Liver (tissue), 8 donors: ENCODE measurements at regions not wholly inside any gene's neighbourhood (a gene's known extent, or its start where the extent isn't known, plus 50 kb on each side); places are given as distances from the start of the nearest gene placed in this dataset.

Source experiments
- DNase-seq: peaks from one replicate; pipeline ENCODE4 v3.0.0-alpha.2; 2017; ENCODE audit warnings: low spot score
- H3K27ac ChIP-seq, 2 donors: one replicate each; pipeline ENCODE4 v1.7.0; 2013; ENCODE audit warnings: inconsistent platforms in 2 of 2, low read length in 2 of 2, control low read depth in 1 of 2, low read depth in 1 of 2, mild to moderate bottlenecking in 1 of 2
- H3K27me3 ChIP-seq, 4 donors: one replicate each; pipeline versions ENCODE4 v1.6.1 to v1.7.0; 2013; ENCODE audit warnings: low read length in 3 of 4, inconsistent platforms in 1 of 4, mild to moderate bottlenecking in 1 of 4, moderate library complexity in 1 of 4; ENCODE audit not compliant: control insufficient read depth in 4 of 4, insufficient read depth in 4 of 4
- H3K36me3 ChIP-seq, 4 donors: one replicate each; pipeline versions ENCODE4 v1.6.1 to v1.7.0; 2013; ENCODE audit warnings: low read length in 3 of 4, mild to moderate bottlenecking in 3 of 4, low read depth in 1 of 4, moderate library complexity in 1 of 4; ENCODE audit not compliant: control insufficient read depth in 4 of 4, insufficient read depth in 3 of 4
- H3K4me1 ChIP-seq, 4 donors: one replicate each; pipeline versions ENCODE4 v1.6.1 to v1.7.0; 2013; ENCODE audit warnings: low read length in 3 of 4, mild to moderate bottlenecking in 3 of 4, moderate library complexity in 1 of 4; ENCODE audit not compliant: control insufficient read depth in 4 of 4, insufficient read depth in 4 of 4
- H3K4me3 ChIP-seq, 3 donors: one replicate each; pipeline versions ENCODE4 v1.6.1 to v1.7.0; 2013; ENCODE audit warnings: low read length in 3 of 3, control low read depth in 1 of 3, low read depth in 1 of 3, mild to moderate bottlenecking in 1 of 3
- H3K9ac ChIP-seq, 2 donors: one replicate each; pipeline ENCODE4 v1.7.0; 2013; ENCODE audit warnings: low read length in 2 of 2, mild to moderate bottlenecking in 2 of 2, moderate library complexity in 2 of 2, control low read depth in 1 of 2, low read depth in 1 of 2
- H3K9me3 ChIP-seq, 4 donors: one replicate each; pipeline versions ENCODE4 v1.6.1 to v1.7.0; 2013; ENCODE audit warnings: low read length in 3 of 4; ENCODE audit not compliant: control insufficient read depth in 4 of 4
- EGR1 ChIP-seq, 2 donors: IDR thresholded peaks; 2 replicates each; pipeline ENCODE4 v1.6.1; 2016 to 2018; ENCODE audit warnings: antibody characterized with exemption in 2 of 2, low read depth in 2 of 2
- FOXA1 ChIP-seq: IDR thresholded peaks from 2 replicates; pipeline ENCODE4 v1.6.1; 2016; ENCODE audit warnings: antibody characterized with exemption
- FOXA2 ChIP-seq: IDR thresholded peaks from 2 replicates; pipeline ENCODE4 v1.6.1; 2016; ENCODE audit warnings: antibody characterized with exemption
- GABPA ChIP-seq, 2 donors: IDR thresholded peaks in 1 of 2; conservative IDR thresholded peaks in 1 of 2; 2 replicates each; pipeline ENCODE4 v1.6.1; 2016; ENCODE audit warnings: antibody characterized with exemption in 2 of 2, mild to moderate bottlenecking in 1 of 2, moderate library complexity in 1 of 2
- HNF4A ChIP-seq, 2 donors: conservative IDR thresholded peaks; 2 replicates each; pipeline ENCODE4 v1.6.1; 2016; ENCODE audit warnings: antibody characterized with exemption in 2 of 2, mild to moderate bottlenecking in 2 of 2
- HNF4G ChIP-seq: IDR thresholded peaks from 2 replicates; pipeline ENCODE4 v1.6.1; 2016; ENCODE audit warnings: antibody characterized with exemption
- JUND ChIP-seq, 2 donors: IDR thresholded peaks; 2 replicates each; pipeline ENCODE4 v1.6.1; 2016; ENCODE audit warnings: antibody characterized with exemption in 2 of 2
- NR2F2 ChIP-seq: IDR thresholded peaks from 2 replicates; pipeline ENCODE4 v1.6.1; 2016; ENCODE audit warnings: antibody characterized with exemption
- RAD21 ChIP-seq, 2 donors: IDR thresholded peaks; 2 replicates each; pipeline ENCODE4 v1.6.1; 2016; ENCODE audit warnings: antibody characterized with exemption in 2 of 2, mild to moderate bottlenecking in 2 of 2
- RXRA ChIP-seq, 2 donors: IDR thresholded peaks; 2 replicates each; pipeline ENCODE4 v1.6.1; 2017 to 2018; ENCODE audit warnings: antibody characterized with exemption in 2 of 2, mild to moderate bottlenecking in 1 of 2
- SP1 ChIP-seq: IDR thresholded peaks from 2 replicates; pipeline ENCODE4 v1.6.1; 2018; ENCODE audit warnings: antibody characterized with exemption, mild to moderate bottlenecking
- TAF1 ChIP-seq: conservative IDR thresholded peaks from 2 replicates; pipeline ENCODE4 v1.6.1; 2016; ENCODE audit warnings: antibody characterized with exemption, mild to moderate bottlenecking
- YY1 ChIP-seq: IDR thresholded peaks from 2 replicates; pipeline ENCODE4 v1.6.1; 2016; ENCODE audit warnings: antibody characterized with exemption, mild to moderate bottlenecking
- WGBS: extraction: QIAGEN DNeasy Blood & Tissue Kit; methylation state at CpG from one replicate; pipeline ENCODE4 v1.1.7; 2013; 5-methylcytosine and 5-hydroxymethylcytosine counted together
- TF ChIP-seq, protein P1 (sequence below): fragments of 150-350 bp; IDR thresholded peaks from 2 replicates; pipeline ENCODE4 v1.5.1; 2017; ENCODE audit warnings: improper control_type of control experiment, low read depth, low read length; ENCODE audit not compliant: missing input control
- TF ChIP-seq, protein P2 (sequence below): IDR thresholded peaks from 2 replicates; pipeline ENCODE4 v1.6.1; 2016; ENCODE audit warnings: antibody characterized with exemption
- TF ChIP-seq, protein P3 (sequence below): IDR thresholded peaks from 2 replicates; pipeline ENCODE4 v1.6.1; 2016; ENCODE audit warnings: antibody characterized with exemption
- TF ChIP-seq, protein P4 (sequence below): IDR thresholded peaks from 2 replicates; pipeline ENCODE4 v1.6.1; 2016; ENCODE audit warnings: antibody characterized with exemption
- TF ChIP-seq, protein P5 (sequence below): IDR thresholded peaks from 2 replicates; pipeline ENCODE4 v1.6.1; 2016; ENCODE audit warnings: antibody characterized with exemption, mild to moderate bottlenecking
- donor health status: healthy.
- donor health status: healthy.
- donor health status: healthy.
- donor health status: healthy.
- donor health status: healthy.

DNA sequence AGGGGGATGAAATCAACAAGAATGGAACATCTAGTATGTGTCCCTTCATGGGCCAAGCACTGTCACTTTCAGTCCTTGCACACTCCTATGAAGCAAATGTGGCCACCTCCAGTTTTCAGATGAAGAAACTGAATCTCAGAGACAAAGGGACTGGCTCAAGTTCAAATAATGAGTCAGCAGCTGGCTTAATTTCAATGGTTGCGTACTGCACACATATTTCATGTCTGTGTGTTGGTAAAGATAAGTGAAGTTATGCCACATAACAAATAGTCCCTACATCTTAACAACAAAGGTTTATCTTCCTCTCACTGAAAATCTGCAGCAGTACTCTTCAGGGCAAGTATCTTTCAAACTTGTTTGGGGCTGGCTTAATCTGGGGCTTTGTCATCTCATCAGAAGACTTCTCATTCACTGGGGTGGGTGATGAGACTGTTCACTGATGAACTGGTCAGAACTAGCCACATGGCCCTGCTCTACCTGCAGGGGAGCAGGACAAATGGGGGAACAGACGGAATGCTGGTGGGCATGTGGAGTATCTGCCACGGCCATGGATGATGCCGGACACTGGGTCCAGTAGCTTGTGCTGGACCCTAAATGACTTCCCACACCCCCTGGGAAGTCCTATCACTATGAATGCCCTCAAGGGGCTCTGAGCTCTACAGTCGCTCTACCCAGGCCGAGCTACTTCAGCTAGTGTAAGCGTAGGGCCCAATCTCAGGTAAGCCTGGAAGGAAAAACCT, 263.2 kb downstream of the CYP26B1 start:
- H3K27ac ChIP-seq, result no peak overlapping the region
- no peaks in the 10 kb centered on the region for H3K27me3 ChIP-seq
- H3K9ac ChIP-seq, result no peak overlapping the region
- 86% methylated on average over 7 of the region's 7 CpGs for WGBS
- TF ChIP-seq FOXA2 (no peak), HNF4G (no peak), EGR1 (IDR thresholded peaks at IDR 0.05; ENCODE audit: low read depth in 2 of 2) (no peak), SP1 (no peak), GABPA (IDR thresholded peaks at IDR 0.05 in 1 of 2, conservative IDR thresholded peaks at IDR 0.05 in 1 of 2) (no peak), TAF1 (no peak), NR2F2 (no peak), YY1 (no peak), RXRA (IDR thresholded peaks at IDR 0.05) (no peak), RAD21 (IDR thresholded peaks at IDR 0.05) (no peak)
- TF ChIP-seq, protein P1, sequence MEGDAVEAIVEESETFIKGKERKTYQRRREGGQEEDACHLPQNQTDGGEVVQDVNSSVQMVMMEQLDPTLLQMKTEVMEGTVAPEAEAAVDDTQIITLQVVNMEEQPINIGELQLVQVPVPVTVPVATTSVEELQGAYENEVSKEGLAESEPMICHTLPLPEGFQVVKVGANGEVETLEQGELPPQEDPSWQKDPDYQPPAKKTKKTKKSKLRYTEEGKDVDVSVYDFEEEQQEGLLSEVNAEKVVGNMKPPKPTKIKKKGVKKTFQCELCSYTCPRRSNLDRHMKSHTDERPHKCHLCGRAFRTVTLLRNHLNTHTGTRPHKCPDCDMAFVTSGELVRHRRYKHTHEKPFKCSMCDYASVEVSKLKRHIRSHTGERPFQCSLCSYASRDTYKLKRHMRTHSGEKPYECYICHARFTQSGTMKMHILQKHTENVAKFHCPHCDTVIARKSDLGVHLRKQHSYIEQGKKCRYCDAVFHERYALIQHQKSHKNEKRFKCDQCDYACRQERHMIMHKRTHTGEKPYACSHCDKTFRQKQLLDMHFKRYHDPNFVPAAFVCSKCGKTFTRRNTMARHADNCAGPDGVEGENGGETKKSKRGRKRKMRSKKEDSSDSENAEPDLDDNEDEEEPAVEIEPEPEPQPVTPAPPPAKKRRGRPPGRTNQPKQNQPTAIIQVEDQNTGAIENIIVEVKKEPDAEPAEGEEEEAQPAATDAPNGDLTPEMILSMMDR, result no peak
- TF ChIP-seq, protein P2, sequence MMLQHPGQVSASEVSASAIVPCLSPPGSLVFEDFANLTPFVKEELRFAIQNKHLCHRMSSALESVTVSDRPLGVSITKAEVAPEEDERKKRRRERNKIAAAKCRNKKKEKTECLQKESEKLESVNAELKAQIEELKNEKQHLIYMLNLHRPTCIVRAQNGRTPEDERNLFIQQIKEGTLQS, result no peak
- TF ChIP-seq, protein P3, sequence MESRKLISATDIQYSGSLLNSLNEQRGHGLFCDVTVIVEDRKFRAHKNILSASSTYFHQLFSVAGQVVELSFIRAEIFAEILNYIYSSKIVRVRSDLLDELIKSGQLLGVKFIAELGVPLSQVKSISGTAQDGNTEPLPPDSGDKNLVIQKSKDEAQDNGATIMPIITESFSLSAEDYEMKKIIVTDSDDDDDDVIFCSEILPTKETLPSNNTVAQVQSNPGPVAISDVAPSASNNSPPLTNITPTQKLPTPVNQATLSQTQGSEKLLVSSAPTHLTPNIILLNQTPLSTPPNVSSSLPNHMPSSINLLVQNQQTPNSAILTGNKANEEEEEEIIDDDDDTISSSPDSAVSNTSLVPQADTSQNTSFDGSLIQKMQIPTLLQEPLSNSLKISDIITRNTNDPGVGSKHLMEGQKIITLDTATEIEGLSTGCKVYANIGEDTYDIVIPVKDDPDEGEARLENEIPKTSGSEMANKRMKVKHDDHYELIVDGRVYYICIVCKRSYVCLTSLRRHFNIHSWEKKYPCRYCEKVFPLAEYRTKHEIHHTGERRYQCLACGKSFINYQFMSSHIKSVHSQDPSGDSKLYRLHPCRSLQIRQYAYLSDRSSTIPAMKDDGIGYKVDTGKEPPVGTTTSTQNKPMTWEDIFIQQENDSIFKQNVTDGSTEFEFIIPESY, result no peak
- no peaks in the 10 kb centered on the region for H3K9me3 ChIP-seq
- no peak overlapping the region for H3K4me3 ChIP-seq
- peak; percentile 29 for DNase-seq
- H3K36me3 ChIP-seq, result no peaks in the 10 kb centered on the region
- peaks cover 0 to 10% (median 3%) of the 10 kb centered on the region in 4 donors for H3K4me1 ChIP-seq

DNA sequence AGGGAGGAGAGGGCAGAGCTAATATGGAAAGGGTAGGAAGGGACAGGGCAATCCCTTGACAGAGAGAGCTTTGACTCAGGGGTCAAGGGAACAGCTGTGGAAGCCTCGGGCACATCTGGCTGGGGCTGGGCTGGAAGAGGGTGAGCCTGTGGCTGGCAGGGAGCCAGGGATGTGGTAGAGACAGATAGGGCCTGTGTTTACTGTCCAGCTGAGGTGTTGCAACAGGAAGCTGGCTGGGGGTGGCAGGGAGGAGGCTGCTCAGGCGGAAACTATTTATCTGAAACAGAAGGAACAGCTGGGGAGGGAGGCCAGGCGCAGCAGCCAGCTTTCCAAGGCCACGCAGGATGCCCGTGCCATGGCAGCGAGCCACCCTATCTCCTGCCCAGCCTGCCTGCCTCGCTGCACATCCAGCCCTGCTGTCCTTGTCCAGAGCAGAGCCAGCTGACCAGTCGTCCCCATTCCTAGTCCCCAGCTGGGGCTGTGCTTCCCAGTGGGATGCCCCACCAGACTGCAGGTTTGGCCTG, 264.7 kb downstream of the CYP26B1 start:
- Histone ChIP-seq H3K4me1 (peaks cover 0 to 10% (median 3%) of the 10 kb centered on the region in 4 donors), H3K36me3 (no peaks in the 10 kb centered on the region), H3K9me3 (no peaks in the 10 kb centered on the region), H3K27me3 (no peaks in the 10 kb centered on the region), H3K27ac (peak overlapping the region in 1 of 2 donors; percentile 21), H3K4me3 (no peak overlapping the region), H3K9ac (no peak overlapping the region)
- DNase-seq, result peak; percentile 88
- WGBS, result 4% methylated on average over 8 of the region's 8 CpGs
- TF ChIP-seq YY1 (peak; percentile 80), HNF4A (conservative IDR thresholded peaks at IDR 0.05) (peak; percentile 76 to 80), TAF1 (no peak), HNF4G (no peak), FOXA1 (peak; percentile 95), FOXA2 (peak; percentile 88), RAD21 (IDR thresholded peaks at IDR 0.05) (peak in 1 of 2 donors; percentile 58), EGR1 (IDR thresholded peaks at IDR 0.05; ENCODE audit: low read depth in 2 of 2) (peak; percentile 47 to 93), RXRA (IDR thresholded peaks at IDR 0.05) (peak; percentile 90 to 97), GABPA (IDR thresholded peaks at IDR 0.05 in 1 of 2, conservative IDR thresholded peaks at IDR 0.05 in 1 of 2) (peak; percentile 52 to 83), SP1 (peak; percentile 83), JUND (IDR thresholded peaks at IDR 0.05) (peak; percentile 42 to 81)
- TF ChIP-seq, protein P4, sequence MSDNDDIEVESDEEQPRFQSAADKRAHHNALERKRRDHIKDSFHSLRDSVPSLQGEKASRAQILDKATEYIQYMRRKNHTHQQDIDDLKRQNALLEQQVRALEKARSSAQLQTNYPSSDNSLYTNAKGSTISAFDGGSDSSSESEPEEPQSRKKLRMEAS, result peak; percentile 96
- TF ChIP-seq, protein P2, result peak; percentile 59
- TF ChIP-seq, protein P1, result no peak
- TF ChIP-seq, protein P5, sequence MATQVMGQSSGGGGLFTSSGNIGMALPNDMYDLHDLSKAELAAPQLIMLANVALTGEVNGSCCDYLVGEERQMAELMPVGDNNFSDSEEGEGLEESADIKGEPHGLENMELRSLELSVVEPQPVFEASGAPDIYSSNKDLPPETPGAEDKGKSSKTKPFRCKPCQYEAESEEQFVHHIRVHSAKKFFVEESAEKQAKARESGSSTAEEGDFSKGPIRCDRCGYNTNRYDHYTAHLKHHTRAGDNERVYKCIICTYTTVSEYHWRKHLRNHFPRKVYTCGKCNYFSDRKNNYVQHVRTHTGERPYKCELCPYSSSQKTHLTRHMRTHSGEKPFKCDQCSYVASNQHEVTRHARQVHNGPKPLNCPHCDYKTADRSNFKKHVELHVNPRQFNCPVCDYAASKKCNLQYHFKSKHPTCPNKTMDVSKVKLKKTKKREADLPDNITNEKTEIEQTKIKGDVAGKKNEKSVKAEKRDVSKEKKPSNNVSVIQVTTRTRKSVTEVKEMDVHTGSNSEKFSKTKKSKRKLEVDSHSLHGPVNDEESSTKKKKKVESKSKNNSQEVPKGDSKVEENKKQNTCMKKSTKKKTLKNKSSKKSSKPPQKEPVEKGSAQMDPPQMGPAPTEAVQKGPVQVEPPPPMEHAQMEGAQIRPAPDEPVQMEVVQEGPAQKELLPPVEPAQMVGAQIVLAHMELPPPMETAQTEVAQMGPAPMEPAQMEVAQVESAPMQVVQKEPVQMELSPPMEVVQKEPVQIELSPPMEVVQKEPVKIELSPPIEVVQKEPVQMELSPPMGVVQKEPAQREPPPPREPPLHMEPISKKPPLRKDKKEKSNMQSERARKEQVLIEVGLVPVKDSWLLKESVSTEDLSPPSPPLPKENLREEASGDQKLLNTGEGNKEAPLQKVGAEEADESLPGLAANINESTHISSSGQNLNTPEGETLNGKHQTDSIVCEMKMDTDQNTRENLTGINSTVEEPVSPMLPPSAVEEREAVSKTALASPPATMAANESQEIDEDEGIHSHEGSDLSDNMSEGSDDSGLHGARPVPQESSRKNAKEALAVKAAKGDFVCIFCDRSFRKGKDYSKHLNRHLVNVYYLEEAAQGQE, result peak; percentile 65
